Endothelial cell of umbilical vein (primary cell): ENCODE measurements at regions not wholly inside any gene's neighbourhood (a gene's known extent, or its start where the extent isn't known, plus 50 kb on each side); places are given as distances from the start of the nearest gene placed in this dataset.
"Not testable (repeated sequence)": the region's sequence is repeated elsewhere in the genome, so short reads cannot be mapped to it uniquely, and the experiment has no call there.

ENCODE experiments used
- POLR2AphosphoS5 ChIP-seq: IDR thresholded peaks from 2 replicates; pipeline ENCODE4 v1.6.1; 2012; ENCODE audit warnings: low read depth, mild to moderate bottlenecking, control low read depth, low read length, moderate library complexity; ENCODE audit not compliant: insufficient read depth
- TF ChIP-seq, protein P1 (sequence below), 2 donors: IDR thresholded peaks; 1 replicate in 1 of 2; 2 replicates in 1 of 2; pipeline ENCODE4 v1.5.1; 2011; ENCODE audit warnings: low read length in 2 of 2, mild to moderate bottlenecking in 2 of 2, moderate library complexity in 2 of 2, control low read depth in 1 of 2, inconsistent platforms in 1 of 2, low read depth in 1 of 2; ENCODE audit not compliant: insufficient read depth in 1 of 2; ENCODE audit errors: extremely low read depth in 1 of 2

DNA sequence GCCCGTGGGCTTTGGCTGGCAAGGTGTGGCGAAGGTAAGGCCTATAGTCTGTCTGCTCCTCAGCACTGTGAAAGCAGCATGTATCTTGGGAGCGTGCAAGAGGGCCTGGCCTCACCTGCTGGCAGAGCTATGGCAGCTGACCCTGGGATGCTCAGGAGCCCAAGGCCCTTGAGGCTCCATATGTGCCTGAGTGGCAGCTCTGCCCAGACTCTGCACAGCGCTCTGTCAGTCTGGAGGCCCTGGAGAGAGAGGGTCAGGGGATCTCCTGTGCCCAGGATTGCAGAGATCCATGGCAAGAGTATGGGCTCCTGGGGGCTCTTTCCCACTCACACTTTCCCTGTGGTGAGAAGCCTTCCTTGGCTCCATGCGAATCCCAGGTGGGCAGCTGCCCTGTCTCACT, 1473.7 kb downstream of the SPATA31A7 start:
- TF ChIP-seq, protein P1, sequence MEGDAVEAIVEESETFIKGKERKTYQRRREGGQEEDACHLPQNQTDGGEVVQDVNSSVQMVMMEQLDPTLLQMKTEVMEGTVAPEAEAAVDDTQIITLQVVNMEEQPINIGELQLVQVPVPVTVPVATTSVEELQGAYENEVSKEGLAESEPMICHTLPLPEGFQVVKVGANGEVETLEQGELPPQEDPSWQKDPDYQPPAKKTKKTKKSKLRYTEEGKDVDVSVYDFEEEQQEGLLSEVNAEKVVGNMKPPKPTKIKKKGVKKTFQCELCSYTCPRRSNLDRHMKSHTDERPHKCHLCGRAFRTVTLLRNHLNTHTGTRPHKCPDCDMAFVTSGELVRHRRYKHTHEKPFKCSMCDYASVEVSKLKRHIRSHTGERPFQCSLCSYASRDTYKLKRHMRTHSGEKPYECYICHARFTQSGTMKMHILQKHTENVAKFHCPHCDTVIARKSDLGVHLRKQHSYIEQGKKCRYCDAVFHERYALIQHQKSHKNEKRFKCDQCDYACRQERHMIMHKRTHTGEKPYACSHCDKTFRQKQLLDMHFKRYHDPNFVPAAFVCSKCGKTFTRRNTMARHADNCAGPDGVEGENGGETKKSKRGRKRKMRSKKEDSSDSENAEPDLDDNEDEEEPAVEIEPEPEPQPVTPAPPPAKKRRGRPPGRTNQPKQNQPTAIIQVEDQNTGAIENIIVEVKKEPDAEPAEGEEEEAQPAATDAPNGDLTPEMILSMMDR (IDR thresholded peaks at IDR 0.05; ENCODE audit: extremely low read depth in 1 of 2, insufficient read depth in 1 of 2, low read depth in 1 of 2, low read length in 2 of 2) = not testable (repeated sequence)
- TF ChIP-seq POLR2AphosphoS5 = not testable (repeated sequence)
